ENCODE measurements at regions not wholly inside any gene's neighbourhood (a gene's known extent, or its start where the extent isn't known, plus 50 kb on each side); places are given as distances from the start of the nearest gene placed in this dataset.
A peak's percentile ranks its signal among the peaks of the same experiment; 100 is the strongest.

DNA sequence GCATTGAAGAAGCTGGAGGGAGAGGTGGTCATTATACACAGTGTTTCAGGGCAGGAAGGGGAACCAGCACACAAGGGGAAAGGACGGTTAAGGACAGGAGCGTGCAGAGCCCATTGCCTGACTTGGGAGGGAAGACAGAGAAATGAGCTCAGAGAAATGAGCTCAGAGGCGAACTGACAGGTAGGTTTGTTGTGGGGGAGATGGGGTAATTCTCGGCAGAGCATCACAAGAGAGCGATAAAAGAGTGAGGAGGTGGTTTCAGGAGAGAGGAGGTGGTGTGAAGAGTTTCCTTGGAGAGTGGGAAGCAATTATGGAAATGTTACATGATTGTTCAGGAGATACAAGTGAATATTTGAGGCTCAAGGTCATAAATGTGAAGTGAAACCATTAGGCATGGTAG is 61.0 kb downstream of the MRGPRX1 start:
- FAIRE-seq = no peak

GRCh38 chr11:18865951-18866350 is 73.3 kb downstream of the MRGPRX1 start:
- no peak for FAIRE-seq

DNA sequence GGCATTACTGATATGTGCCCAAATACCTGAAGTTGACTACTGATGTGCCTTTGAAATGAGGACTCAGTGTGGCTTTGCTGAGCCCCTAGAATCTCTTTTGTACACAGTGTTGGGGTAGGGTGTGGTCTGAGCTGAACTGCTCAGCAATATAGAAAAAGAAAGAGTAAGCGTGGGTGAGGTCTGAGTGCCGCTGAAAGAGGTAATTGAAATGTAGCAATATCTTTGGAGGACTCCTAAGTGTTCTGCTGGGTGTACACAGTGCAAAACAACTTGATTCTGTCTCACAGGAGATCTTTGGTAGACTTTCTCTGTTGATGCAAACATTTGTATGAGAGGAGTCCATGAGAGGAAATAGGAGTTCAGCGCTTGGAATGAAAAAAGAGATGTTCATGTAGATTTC is 73.7 kb upstream of the PTPN5 start:
- no peak for FAIRE-seq

- FAIRE-seq = peak; percentile 97
Observed at GRCh38 chr11:18853086-18853720, 61.6 kb upstream of the PTPN5 start.

- no peak for FAIRE-seq
Observed at GRCh38 chr11:18849406-18849805, 57.8 kb upstream of the PTPN5 start.

DNA sequence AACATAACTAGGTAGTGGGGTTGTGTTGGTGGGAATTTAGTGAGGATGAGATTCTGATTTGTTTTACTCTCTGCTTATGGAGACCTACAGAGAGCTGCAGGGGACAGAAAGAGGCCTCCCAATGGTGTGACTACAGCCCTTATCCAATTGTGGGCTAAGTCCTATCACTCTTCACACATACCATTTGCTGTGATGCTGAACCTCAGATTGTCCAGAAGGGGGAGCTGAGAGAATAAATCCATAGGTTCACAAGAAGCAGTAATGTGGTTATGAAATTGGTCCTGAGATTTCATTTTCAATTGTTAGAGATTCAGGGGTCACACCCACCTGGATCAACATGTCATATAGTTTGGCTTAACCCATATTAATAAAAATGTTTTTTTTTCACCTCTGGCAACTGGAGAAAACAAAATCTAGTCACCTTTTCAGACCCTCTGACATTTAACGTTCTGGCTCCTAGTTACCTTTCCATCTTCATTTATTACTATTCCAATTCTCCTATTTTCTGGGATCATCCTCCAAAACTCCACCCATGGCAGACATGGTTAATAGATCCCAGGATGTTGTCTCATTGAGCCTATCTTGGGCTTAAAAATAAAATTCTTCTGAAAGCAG is 53.3 kb upstream of the PTPN5 start:
- FAIRE-seq = peak; percentile 17
